ENCODE measurements at regions not wholly inside any gene's neighbourhood (a gene's known extent, or its start where the extent isn't known, plus 50 kb on each side); places are given as distances from the start of the nearest gene placed in this dataset.

DNA sequence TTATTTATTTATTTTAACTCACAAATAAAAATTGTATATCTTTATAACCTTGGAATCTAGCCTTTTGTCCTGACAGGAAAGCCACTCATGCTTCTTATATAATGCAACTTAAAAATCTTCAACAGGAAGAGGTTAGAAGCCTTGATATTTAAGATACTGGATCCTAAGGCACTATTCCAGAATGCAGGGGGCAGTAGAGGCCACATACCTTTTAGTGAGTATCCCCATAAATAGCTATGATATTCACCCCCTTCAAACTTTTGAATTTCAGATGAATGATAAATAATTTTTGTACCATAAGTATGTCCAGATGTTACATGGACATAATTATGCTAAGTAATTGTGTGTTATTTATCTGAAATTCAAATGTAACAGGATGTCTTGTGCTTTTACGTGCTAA lies 592.7 kb upstream of the VRK2 start:
- H3K4me1 ChIP-seq (ENCODE audit: low read depth) = no peaks in the 10 kb centered on the region
- no peak overlapping the region for H3K4me3 ChIP-seq
- H3K27me3 ChIP-seq = no peaks in the 10 kb centered on the region
- H3K9me3 ChIP-seq (ENCODE audit: low read depth) = no peaks in the 10 kb centered on the region
- no peak overlapping the region for H3K27ac ChIP-seq
- H3K36me3 ChIP-seq = no peaks in the 10 kb centered on the region
- TF ChIP-seq, protein P1, sequence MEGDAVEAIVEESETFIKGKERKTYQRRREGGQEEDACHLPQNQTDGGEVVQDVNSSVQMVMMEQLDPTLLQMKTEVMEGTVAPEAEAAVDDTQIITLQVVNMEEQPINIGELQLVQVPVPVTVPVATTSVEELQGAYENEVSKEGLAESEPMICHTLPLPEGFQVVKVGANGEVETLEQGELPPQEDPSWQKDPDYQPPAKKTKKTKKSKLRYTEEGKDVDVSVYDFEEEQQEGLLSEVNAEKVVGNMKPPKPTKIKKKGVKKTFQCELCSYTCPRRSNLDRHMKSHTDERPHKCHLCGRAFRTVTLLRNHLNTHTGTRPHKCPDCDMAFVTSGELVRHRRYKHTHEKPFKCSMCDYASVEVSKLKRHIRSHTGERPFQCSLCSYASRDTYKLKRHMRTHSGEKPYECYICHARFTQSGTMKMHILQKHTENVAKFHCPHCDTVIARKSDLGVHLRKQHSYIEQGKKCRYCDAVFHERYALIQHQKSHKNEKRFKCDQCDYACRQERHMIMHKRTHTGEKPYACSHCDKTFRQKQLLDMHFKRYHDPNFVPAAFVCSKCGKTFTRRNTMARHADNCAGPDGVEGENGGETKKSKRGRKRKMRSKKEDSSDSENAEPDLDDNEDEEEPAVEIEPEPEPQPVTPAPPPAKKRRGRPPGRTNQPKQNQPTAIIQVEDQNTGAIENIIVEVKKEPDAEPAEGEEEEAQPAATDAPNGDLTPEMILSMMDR (IDR thresholded peaks at IDR 0.05; ENCODE audit: low read depth, low read length) = no peak
- DNase-seq (ENCODE audit: low read depth in 1 of 2, low spot score in 1 of 2) = no peak

DNA sequence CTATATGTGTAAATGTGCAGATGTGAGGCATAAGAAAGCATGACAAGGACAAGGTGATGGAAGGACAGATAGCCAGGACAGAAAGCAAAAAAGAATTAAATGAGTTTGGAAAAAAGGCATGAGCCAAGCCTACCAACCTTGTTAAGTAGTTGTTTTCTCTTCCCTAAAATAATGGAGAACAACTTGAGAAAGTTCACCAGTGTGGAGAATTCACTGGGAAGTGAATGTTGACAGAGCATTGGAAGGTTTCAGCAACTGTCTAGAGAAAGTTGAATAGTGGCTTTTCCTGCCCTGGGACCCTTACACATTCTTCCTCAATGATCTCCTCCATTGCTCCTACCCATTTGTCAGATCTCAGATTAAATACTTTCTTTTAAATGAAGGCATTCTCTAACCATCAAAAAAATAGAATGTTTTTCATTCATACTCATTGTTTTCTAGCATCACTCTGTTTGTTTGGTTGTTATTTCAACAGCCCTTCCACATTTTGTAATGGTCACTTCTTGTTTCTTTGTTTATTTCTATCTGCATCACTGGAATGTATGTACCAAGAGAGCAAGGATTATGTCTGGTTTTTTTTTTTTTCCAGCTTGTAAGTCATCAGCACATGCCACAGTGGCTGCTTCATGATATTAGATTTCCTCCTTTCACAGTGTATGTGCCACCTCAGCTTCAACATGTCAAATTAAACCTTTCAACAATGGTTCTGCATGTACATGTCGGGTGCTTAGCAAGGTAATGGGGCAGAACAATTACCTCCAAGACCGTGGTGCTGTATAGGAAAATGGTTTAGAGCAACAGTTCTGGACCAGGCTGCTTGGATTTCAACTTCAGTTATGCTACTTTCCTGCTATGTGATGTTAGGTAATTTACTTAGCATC lies 586.0 kb upstream of the VRK2 start:
- Histone ChIP-seq H3K9me3 (ENCODE audit: low read depth) (no peaks in the 10 kb centered on the region), H3K27me3 (no peaks in the 10 kb centered on the region), H3K4me1 (ENCODE audit: low read depth) (peaks cover 14% of the 10 kb centered on the region), H3K4me3 (no peak overlapping the region), H3K36me3 (no peaks in the 10 kb centered on the region), H3K27ac (no peak overlapping the region)
- DNase-seq (ENCODE audit: low read depth in 1 of 2, low spot score in 1 of 2) = no peak
- TF ChIP-seq, protein P1 (IDR thresholded peaks at IDR 0.05; ENCODE audit: low read depth, low read length) = no peak

DNA sequence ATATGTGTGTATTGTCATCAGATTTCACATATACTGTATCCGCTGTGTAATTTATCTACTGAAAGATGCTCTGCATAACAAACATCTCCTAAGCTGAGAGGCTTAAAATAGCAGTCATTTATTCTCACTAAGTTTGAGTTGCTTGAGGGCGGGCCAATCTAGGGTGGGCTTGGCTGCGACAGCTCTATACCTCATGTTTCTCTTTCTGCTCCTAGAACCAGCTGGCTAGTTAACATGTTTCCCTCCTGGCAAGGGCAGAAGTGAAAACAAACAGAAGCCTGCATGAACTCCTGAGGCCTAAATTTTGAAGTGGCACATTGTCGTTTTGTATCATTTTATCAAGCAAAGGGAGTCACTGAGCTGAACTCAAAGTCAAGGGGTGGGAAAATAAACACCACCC lies 585.0 kb upstream of the VRK2 start:
- peak in 1 of 2 donors; percentile 5 for DNase-seq (ENCODE audit: low read depth in 1 of 2, low spot score in 1 of 2)
- Histone ChIP-seq H3K36me3 (no peaks in the 10 kb centered on the region), H3K27me3 (no peaks in the 10 kb centered on the region), H3K4me3 (no peak overlapping the region), H3K9me3 (ENCODE audit: low read depth) (no peaks in the 10 kb centered on the region), H3K4me1 (ENCODE audit: low read depth) (peaks cover 24% of the 10 kb centered on the region), H3K27ac (no peak overlapping the region)
- TF ChIP-seq, protein P1 (IDR thresholded peaks at IDR 0.05; ENCODE audit: low read depth, low read length) = no peak

DNA sequence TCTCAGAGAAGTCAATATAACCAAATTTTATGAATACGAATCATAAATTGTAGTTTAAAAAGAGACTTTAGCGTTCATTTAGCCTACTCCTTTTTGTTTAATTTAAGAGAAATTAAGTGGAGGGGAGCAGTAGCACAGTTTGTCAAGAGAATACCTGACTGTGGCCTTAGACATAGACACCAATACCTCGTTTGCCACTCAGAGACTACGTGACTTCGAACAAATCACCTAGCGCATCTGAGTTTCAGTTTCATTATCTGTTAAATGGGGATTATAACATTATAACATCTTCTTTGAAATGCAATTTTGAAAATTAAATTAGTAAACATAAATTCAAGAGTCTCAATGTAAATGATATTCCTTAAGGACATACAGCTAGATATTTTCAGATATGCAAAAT lies 581.5 kb upstream of the VRK2 start:
- Histone ChIP-seq H3K27ac (peak overlapping the region; percentile 81), H3K4me1 (ENCODE audit: low read depth) (peaks cover 24% of the 10 kb centered on the region), H3K9me3 (ENCODE audit: low read depth) (no peaks in the 10 kb centered on the region), H3K27me3 (no peaks in the 10 kb centered on the region), H3K36me3 (no peaks in the 10 kb centered on the region), H3K4me3 (no peak overlapping the region)
- DNase-seq (ENCODE audit: low read depth in 1 of 2, low spot score in 1 of 2) = no peak
- TF ChIP-seq, protein P1 (IDR thresholded peaks at IDR 0.05; ENCODE audit: low read depth, low read length) = no peak

DNA sequence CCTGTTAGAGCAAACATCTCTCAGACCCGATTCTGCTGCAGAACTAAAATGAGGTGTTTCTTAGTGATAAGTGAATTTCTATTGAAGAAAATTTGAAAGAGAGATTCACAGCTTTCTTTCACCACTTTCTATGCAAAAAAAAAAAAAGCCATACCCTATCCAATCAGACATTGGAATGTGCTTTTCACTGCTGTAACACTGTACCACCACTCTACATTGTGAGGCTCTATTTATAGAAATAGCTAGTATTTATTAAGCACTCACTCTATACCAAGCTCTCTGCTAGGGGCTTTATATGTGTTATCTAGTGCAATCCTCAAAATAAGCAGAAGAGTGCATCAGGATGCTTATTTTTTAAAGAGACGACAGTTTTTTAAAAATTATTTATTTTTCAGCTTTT lies 580.6 kb upstream of the VRK2 start:
- Histone ChIP-seq H3K27me3 (no peaks in the 10 kb centered on the region), H3K9me3 (ENCODE audit: low read depth) (no peaks in the 10 kb centered on the region), H3K4me3 (no peak overlapping the region), H3K36me3 (no peaks in the 10 kb centered on the region), H3K27ac (peak overlapping the region; percentile 81), H3K4me1 (ENCODE audit: low read depth) (peaks cover 24% of the 10 kb centered on the region)
- DNase-seq (ENCODE audit: low read depth in 1 of 2, low spot score in 1 of 2) = peak in 1 of 2 donors; percentile 55
- TF ChIP-seq, protein P1 (IDR thresholded peaks at IDR 0.05; ENCODE audit: low read depth, low read length) = no peak

Data from cardiac muscle cell (in vitro differentiated cells and primary cell).